ENCODE measurements at regions not wholly inside any gene's neighbourhood (a gene's known extent, or its start where the extent isn't known, plus 50 kb on each side); places are given as distances from the start of the nearest gene placed in this dataset.

DNA sequence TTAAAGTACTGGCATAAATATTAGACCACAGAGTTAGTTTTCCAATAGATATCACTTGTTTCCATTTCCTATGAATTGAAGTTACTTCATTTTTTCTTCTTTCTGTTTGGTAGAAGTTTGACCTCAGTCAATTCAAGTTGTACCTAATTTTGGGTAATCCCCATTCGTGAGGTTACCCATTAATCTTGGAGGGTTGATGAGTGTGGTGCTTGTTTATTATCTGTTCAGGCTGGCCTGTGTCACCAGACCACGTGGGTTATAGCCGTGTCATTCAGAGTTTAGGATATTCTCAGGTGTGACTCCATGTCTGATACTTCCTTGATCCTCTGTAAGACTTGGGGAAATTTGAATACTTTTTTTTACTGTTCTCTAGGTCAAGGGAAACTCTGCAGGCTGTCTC is 133.9 kb upstream of the TPK1 start:
- TF ChIP-seq, protein P1, sequence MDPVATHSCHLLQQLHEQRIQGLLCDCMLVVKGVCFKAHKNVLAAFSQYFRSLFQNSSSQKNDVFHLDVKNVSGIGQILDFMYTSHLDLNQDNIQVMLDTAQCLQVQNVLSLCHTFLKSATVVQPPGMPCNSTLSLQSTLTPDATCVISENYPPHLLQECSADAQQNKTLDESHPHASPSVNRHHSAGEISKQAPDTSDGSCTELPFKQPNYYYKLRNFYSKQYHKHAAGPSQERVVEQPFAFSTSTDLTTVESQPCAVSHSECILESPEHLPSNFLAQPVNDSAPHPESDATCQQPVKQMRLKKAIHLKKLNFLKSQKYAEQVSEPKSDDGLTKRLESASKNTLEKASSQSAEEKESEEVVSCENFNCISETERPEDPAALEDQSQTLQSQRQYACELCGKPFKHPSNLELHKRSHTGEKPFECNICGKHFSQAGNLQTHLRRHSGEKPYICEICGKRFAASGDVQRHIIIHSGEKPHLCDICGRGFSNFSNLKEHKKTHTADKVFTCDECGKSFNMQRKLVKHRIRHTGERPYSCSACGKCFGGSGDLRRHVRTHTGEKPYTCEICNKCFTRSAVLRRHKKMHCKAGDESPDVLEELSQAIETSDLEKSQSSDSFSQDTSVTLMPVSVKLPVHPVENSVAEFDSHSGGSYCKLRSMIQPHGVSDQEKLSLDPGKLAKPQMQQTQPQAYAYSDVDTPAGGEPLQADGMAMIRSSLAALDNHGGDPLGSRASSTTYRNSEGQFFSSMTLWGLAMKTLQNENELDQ (CRISPR knock-in tag; IDR thresholded peaks at IDR 0.05; ENCODE audit: borderline replicate concordance) = no peak
- no peak for TF ChIP-seq POLR2A (conservative IDR thresholded peaks at IDR 0.05)

All from K562 (cell line).